NB4 (cell line): ENCODE measurements at regions not wholly inside any gene's neighbourhood (a gene's known extent, or its start where the extent isn't known, plus 50 kb on each side); places are given as distances from the start of the nearest gene placed in this dataset.
A peak's percentile ranks its signal among the peaks of the same experiment; 100 is the strongest.

Source experiments
- DNase-seq: peaks from one replicate; pipeline ENCODE4 v3.0.0; 2010; ENCODE audit warnings: low read depth
- H3K4me3 ChIP-seq: one replicate; pipeline ENCODE4 v1.5.1; 2011; ENCODE audit warnings: mild to moderate bottlenecking, low read depth, low read length, moderate library complexity
- CTCF ChIP-seq: IDR thresholded peaks from one replicate; pipeline ENCODE4 v1.5.1; 2012; ENCODE audit warnings: low read depth, low read length
- MAX ChIP-seq: IDR thresholded peaks from 2 replicates; pipeline ENCODE4 v1.6.1; 2011; ENCODE audit warnings: low read depth, low read length
- MYC ChIP-seq: IDR thresholded peaks from 2 replicates; pipeline ENCODE4 v1.6.1; 2011; ENCODE audit warnings: low read depth, low read length
- POLR2A ChIP-seq: IDR thresholded peaks from 2 replicates; pipeline ENCODE4 v1.6.1; 2011; ENCODE audit warnings: mild to moderate bottlenecking; ENCODE audit not compliant: insufficient read length; ENCODE audit errors: extremely low read depth

GRCh38 chrX:7570432-7571029 lies 272.4 kb upstream of the VCX start:
- TF ChIP-seq POLR2A (no peak), CTCF (no peak), MAX (no peak), MYC (no peak)
- no peak for DNase-seq
- no peak overlapping the region for H3K4me3 ChIP-seq

- no peak overlapping the region for H3K4me3 ChIP-seq
- no peak for DNase-seq
- TF ChIP-seq POLR2A, result no peak
- TF ChIP-seq CTCF, result no peak
- no peak for TF ChIP-seq MAX
- no peak for TF ChIP-seq MYC
These were observed 274.4 kb upstream of the VCX start for GRCh38 chrX:7568597-7568996.

GRCh38 chrX:7568130-7568529 lies 274.8 kb upstream of the VCX start:
- no peak for TF ChIP-seq POLR2A
- no peak for TF ChIP-seq CTCF
- TF ChIP-seq MYC, result no peak
- TF ChIP-seq MAX, result no peak
- H3K4me3 ChIP-seq, result no peak overlapping the region
- DNase-seq, result no peak

- no peak overlapping the region for H3K4me3 ChIP-seq
- TF ChIP-seq CTCF (no peak), MYC (no peak), MAX (no peak), POLR2A (no peak)
- DNase-seq, result peak; percentile 8
These were observed 290.2 kb upstream of the VCX start for GRCh38 chrX:7552760-7553159.

GRCh38 chrX:7546551-7547080 lies 296.4 kb upstream of the VCX start:
- DNase-seq, result no peak
- no peak overlapping the region for H3K4me3 ChIP-seq
- no peak for TF ChIP-seq MYC
- TF ChIP-seq MAX, result no peak
- no peak for TF ChIP-seq CTCF
- TF ChIP-seq POLR2A, result no peak
